NCI-H460 (cell line): ENCODE measurements at regions not wholly inside any gene's neighbourhood (a gene's known extent, or its start where the extent isn't known, plus 50 kb on each side); places are given as distances from the start of the nearest gene placed in this dataset.
A peak's percentile ranks its signal among the peaks of the same experiment; 100 is the strongest.

Source experiments
- DNase-seq: peaks from one replicate; pipeline ENCODE4 v3.0.0-alpha.2; 2016; ENCODE audit warnings: low read depth; ENCODE audit errors: extremely low read depth

DNA sequence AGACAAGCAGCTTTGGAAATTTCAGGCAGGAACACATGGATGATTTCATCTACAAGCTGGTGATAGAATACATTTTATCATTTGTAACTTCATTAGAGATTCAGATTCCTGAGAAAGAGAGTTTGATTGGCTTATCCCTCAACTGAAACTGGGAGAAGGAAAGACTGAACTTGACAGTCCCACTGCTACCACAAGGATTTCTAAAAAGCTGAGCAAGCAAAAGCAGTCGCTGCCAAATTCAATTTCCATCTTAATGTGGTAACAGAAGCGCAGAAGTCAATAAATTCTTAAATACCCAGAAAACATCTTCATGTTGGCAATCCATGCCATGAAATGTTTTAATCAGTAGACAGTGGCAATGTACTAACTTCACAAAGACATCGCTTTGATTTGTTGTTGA, 172.1 kb upstream of the DACH1 start:
- no peak for DNase-seq

DNA sequence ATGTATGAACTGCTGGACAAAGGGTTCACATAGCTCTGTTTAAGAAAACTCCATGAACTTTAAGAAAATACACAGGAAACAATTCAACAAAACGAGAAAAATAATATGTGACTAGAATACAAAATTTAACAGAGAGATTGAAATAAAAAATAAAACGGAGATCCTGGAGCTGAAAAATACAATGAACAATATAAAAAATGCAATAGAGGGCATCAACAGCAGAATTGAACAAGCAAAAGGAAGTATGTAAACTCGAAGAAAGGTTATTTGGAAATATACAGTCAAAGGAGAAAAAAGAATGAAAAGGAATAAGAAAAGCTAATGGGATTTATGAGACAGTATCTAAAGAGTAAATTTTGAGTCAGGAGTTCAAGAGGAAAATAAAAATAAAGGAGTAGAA, 163.0 kb upstream of the DACH1 start:
- no peak for DNase-seq

DNA sequence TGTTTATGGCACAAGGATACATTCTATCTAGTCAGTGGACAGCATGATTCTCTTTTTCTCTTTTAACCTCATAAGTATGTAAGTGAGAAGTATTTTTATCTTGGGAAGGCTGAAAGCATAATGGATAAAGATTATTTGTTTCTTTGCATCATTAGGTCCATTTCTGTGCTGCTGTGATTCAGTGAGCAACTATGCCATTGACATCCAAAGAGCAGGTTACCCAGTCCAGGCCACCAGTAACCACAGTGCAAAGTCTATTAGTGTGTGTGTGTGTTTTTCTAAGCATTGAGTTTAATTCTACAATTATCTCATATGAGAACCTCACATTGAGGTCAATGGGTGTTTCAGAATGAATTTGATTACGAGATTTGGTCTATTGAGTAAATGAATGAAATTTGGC, 158.8 kb upstream of the DACH1 start:
- DNase-seq: no peak

DNA sequence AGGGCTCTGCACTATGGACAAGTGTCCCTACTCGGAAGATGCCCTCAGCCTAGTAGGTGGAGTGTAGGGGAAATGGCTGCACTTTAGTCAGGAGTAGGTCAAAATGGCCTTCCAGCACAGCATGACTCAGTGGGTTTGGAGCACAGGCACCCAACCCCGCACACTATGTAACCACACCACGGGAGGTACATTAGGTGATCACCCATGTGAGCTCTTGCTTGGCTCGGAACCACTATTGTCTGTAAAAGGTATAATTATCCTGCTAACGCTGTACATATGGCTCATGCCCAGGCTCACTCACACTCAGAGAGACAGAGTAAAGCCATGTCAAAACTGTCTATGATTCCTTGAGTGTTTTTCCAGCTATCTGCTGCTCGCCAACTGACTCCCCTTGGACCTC, 156.9 kb upstream of the DACH1 start:
- no peak for DNase-seq

DNA sequence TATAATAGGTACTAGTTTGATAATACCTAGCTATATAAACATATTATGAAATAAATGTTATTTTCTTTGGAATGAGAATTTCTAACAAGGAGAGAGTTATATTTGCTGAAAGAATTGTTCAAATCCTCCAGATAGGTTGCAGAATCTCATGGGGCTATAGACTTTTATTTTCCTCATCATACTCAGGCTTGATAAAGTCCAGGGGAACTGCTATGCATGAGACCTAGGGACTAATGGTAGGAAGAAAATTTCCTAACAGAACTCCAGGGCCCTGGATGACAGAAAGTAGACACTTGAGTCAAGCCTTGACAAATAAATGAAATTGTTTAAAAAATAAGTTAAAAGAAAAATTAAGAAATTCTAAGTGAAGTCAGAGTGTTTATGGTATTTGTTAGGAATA, 138.5 kb upstream of the DACH1 start:
- DNase-seq: no peak

DNA sequence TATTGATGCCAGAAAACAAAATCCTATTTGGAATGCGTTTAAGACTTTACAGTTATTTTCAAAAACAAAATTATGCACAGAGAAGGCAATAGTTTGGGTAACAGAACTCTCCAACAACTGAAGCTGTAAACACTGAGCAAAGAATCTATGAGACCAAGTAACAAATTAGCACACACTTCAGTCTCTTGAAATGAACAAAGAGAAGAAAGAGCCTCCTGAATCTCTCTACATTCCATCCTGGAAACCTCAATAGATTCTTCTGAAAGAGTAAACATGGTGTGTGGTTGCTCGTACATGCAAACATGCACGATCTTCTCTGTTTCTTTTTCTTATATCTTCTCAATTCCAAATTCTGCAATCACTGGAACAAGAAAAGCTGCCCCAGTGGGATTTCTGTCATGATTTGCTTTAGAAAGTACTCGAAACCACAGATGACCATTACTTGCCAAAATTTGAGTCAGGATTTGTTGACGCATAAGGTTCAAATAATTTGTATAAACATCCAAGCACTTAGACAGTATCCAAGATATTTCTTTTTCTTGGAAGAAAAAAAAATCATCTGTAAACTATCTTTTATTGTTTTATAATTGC, 137.9 kb upstream of the DACH1 start:
- DNase-seq: no peak

DNA sequence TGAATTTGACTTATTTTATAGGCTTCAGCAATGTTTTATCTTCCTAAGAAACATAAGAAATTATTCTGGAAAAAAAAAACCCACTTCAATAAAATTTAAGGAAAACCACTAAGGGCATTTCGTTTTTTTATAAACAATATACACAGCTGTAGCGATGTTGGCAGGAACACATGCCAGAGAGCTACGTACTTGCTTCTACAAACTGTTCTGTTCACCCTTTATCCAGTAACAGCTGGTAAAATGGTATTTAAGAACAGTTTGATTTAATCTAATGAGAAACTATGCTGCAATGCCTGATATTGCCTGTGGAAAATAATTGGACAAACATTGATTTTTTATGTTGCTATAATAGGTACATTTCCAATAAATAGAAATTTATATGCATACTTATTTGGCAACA, 137.2 kb upstream of the DACH1 start:
- no peak for DNase-seq

DNA sequence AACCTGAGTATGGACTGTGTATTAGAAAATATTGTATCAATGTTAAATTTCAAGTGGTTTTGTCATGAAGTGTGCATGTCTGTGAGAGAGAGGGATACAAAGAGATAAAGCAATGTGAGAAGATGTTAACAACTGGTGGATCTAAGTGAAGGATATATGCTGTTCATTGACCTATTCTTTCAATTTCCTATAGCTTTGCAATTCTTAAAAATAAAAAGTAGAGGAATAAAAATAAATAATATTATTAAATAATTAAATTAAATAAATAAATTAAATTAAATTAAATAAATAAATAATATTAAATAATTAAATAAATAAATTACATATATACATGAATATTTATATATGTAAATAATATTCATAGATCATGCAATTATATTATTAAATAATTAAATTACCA, 131.2 kb upstream of the DACH1 start:
- DNase-seq: no peak

DNA sequence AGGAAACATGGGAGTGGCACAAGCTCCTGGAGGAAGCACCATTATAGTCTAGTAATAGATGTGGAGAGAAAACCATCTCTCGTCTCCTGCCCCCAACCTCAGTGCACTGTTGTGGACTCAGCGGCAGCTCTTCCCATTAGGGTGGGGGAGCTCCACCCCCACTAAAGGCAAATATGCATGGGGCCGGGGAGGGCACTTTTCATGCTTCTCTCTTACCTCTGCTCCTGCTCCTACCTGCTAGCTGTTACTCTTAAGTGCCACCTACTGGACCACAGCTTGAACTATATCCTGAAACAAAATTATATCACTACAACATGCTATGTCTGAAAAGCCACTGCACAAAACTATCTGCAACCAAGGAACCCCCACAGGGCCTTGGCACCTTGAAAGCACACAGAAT, 112.6 kb upstream of the DACH1 start:
- no peak for DNase-seq

DNA sequence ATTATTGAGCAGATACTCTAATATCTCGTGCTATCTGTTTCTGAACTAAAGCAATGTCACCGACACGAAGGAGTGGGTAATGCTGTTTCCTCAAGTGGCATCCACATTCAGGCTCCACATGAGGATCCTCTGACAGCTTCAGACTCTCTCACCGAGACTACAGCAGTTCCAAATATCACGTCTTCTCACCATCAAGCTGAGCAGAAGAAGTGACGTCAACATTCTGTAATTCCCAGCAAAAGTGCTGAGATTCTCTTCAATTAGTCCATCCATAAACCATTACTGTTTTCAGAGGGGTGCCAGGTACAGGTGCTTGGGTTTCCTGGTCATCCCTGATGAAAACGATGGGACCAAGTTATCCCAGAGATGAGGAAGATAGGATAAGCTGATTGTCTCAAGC, 110.0 kb upstream of the DACH1 start:
- no peak for DNase-seq

DNA sequence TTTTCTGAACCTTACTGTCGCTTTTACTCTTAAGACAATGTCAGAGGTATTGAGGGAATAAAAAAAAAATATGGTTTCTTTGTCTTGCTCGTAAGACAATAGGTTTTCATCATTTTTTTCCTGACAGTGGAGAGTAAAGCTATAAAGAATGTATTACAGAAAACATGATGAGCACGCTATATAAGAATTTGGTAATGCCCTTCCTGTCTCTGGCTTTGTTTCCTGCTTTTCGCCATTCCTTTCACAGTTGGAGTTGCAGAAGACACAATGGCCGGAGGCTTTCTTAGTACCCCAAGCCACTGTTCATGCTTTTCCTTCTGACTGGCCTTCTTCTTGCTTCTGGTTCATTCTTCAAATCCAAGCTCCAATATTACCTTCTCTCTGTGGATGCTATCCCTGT, 101.0 kb upstream of the DACH1 start:
- DNase-seq: no peak

DNA sequence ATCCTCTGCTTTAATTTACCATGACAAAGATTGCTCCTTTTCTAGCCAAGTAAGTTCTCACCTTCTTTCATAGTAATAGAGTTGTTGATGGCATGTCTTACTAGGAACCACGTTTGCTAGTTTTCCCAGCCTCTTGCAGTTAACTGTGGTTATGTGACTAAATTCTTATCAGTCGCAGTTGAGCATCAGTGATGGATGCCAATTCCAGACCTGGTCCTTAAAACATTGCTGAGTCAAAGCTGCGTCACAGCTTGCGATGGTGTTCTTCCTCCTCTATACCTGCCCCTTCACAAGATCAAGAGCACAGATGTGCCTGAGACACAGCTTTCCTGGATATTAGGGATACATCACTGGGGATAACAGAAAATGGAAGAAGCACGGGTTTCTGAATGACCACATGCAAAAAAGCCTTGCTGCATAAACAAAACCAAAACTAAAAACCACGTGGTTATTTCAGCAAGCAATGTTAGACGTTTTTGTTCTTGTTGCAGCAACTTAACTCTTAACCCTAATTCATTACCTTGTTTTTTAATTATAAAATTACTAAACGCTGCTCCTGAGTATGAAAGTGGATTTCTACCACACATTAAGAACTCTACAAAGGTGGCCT, 97.6 kb upstream of the DACH1 start:
- DNase-seq: no peak

DNA sequence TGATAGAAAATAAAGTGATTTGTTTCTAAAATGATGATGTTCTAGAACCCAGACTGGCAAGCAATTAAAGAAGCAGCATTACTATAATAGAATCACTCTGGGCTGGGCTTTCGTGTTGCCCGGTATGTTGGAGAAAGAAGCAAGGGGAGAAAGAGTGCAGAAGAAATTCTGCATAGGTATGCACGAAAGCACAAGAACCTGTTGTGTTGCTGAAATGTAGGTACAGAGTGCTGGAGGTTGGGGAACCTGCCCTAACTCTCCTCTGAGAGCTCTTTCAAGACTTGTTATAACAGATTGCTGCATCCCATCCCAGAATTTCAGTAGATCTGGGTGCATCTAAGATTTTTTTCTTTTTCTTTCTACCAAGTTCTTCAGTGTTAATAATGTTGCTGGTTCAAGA, 95.7 kb upstream of the DACH1 start:
- DNase-seq: no peak

DNA sequence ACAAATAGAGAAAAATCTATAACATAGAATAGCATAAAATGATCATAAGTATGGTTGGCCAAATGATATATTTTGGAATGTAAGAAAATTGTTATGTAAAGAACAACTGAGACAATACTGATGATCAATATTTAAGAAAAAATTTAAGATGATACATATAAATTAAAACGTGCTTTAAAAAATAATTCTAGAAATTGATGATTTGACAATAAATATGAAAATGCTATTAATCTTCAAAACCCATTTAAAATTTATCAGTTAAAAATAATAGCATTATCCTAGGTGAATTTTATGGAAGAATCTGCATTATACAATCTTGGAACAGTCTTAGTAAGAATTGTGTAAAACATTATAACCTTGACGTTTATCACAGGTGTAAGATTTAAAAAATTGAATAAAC, 95.1 kb upstream of the DACH1 start:
- no peak for DNase-seq

DNA sequence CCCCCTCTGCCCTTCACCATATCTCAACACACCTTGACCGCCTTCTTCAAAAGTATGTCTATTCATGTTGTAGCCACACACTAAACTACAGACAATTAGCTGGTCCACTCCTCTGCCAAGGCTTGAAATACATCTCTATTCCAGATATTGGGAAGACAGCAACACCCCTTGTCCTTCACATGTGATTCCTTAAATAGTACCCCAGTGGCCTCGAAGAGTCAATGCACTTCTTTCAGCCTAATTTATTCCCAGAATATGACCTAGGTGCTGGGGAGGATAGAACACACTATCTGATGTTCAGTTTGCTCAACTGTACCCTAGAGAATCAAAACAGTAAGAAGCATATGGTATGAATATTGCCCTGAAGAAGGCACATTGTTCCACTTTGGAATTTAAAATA, 82.4 kb upstream of the DACH1 start:
- no peak for DNase-seq

DNA sequence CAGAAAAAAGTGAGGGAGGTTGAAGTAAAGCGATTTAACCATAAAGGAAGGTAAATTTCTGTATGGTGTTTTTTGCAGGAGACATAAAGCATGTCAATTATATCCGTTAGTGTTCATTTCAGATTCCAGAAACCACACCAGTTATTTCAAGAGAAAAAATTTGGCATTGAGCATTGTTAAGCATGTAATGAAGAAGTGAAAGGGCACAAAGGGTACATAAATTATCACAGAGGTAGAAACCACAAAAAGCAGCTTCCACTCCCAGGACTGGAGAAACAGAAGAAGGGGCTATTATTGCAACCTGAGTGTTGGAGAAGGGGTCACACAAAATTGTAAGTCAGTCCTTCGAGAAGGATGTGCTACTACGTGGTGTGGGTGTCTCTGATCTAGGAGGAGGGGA, 72.2 kb upstream of the DACH1 start:
- no peak for DNase-seq

DNA sequence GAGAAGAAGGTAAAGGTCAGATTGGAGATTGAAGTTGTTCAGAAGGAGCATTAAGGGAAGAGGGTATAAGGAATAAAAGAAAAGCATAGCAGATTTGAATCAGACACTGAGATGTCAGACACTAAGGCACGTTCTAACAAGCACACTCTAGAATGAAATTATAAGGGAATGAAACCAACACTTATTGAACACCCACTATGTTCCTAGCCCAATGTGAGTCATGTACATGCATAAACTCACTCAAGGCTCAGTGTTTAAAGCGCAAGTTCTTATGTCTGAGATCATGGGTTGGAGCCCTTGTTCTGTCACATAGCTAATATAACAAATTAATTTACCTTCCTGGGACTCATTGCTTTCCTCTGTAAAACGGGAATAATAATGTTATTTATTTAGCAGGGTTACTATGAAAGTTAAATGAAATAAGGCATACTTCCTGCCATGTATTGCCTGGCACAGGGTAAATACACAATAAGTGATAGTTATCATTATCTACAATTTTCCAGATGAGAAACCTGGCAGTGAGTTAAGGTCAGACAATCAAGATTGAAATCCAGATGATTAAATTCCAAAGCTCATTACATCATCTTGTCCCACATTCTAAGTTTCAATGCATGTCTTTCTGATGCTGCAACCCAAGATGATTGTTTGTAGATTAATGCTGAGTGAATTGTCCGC, 68.3 kb upstream of the DACH1 start:
- no peak for DNase-seq

DNA sequence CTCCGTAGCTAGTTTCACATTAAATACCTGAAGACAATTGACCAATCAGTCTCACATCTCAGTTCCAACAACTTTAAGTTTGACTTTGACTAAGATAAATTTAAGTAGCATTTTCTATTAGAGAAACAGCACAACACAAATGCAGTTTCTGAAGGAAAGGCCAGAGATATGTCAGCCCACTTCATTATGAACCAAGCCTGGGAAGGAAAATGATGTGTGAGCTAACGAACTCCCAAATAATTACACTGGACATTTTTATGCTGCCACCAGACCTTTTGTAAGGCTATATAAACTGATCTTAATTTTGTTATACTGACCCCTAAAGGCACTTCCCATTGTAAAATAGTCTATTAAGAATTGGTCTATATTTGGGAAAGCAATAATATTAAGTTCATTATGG, 57.9 kb upstream of the DACH1 start:
- no peak for DNase-seq

DNA sequence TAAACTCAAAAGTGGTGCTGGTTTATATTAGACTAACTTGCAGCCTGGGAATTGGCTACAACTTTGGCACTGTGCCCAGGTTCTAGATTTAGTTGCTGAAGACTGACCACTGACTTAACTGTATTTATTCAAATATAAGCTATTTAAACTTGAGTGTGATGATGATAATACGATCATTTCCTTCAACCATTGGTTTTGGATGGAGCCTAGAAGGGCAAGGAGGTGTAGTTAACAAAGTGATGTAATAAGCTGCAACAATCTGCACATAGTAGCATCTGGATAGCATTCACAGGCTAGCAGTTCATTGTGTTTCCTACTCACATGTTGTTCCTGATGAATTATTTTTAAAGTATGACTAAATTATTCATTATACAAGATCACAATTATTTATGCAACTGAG, 55.2 kb upstream of the DACH1 start:
- DNase-seq: peak; percentile 27
